GM06990 (cell line): ENCODE measurements at regions not wholly inside any gene's neighbourhood (a gene's known extent, or its start where the extent isn't known, plus 50 kb on each side); places are given as distances from the start of the nearest gene placed in this dataset.
"Not testable (repeated sequence)": the region's sequence is repeated elsewhere in the genome, so short reads cannot be mapped to it uniquely, and the experiment has no call there.

Experiments
- DNase-seq: peaks from one replicate; pipeline ENCODE4 v3.0.0-alpha.2; 2011; ENCODE audit not compliant: insufficient read length; ENCODE audit errors: extremely low read depth
- H3K27me3 ChIP-seq: replicated peaks from 2 replicates; pipeline ENCODE4 v1.6.0; 2011; ENCODE audit warnings: low read length; ENCODE audit not compliant: control insufficient read depth, insufficient read depth
- H3K36me3 ChIP-seq: 2 replicates; pipeline ENCODE4 v1.5.1; 2011; ENCODE audit warnings: low read length; ENCODE audit not compliant: control insufficient read depth, insufficient read depth
- H3K4me3 ChIP-seq: replicated peaks from 2 replicates; pipeline ENCODE4 v1.5.1; 2011; ENCODE audit warnings: low read depth, mild to moderate bottlenecking, control low read depth, low read length
- TF ChIP-seq, protein P1 (sequence below): IDR thresholded peaks from 2 replicates; pipeline ENCODE4 v1.5.1; 2011; ENCODE audit warnings: low read length, control low read depth, mild to moderate bottlenecking, inconsistent platforms; ENCODE audit not compliant: insufficient read depth, poor library complexity, severe bottlenecking

- no peaks in the 10 kb centered on the region for H3K36me3 ChIP-seq
- H3K4me3 ChIP-seq = no peak overlapping the region
- no peak for DNase-seq
- TF ChIP-seq, protein P1, sequence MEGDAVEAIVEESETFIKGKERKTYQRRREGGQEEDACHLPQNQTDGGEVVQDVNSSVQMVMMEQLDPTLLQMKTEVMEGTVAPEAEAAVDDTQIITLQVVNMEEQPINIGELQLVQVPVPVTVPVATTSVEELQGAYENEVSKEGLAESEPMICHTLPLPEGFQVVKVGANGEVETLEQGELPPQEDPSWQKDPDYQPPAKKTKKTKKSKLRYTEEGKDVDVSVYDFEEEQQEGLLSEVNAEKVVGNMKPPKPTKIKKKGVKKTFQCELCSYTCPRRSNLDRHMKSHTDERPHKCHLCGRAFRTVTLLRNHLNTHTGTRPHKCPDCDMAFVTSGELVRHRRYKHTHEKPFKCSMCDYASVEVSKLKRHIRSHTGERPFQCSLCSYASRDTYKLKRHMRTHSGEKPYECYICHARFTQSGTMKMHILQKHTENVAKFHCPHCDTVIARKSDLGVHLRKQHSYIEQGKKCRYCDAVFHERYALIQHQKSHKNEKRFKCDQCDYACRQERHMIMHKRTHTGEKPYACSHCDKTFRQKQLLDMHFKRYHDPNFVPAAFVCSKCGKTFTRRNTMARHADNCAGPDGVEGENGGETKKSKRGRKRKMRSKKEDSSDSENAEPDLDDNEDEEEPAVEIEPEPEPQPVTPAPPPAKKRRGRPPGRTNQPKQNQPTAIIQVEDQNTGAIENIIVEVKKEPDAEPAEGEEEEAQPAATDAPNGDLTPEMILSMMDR = no peak
- no peaks in the 10 kb centered on the region for H3K27me3 ChIP-seq
Measured at GRCh38 chr1:91189096-91189495, 167.3 kb upstream of the ZNF644 start.

- not testable (repeated sequence) for H3K36me3 ChIP-seq, H3K27me3 ChIP-seq, DNase-seq, H3K4me3 ChIP-seq
Measured at GRCh38 chr1:91182807-91183206, 161.0 kb upstream of the ZNF644 start.

DNA sequence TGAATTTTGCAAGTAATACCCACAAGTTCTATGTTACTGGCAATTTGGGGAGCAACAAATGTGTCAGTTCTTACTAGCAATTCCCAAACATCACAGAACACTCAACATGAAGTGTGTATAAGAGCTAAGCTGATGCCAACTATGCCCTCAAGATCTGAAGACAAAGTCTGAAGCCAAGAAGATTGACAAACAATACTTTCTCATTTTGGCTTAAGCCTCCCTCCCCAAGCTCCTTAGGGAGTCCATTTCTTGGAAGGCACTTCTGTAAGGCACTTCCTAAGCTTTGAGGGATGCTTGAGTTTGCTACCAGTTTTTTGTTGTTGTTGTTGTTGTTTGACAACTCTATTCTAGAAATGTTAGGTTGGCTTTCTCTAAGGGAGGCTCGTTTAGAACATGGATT lies 154.4 kb upstream of the ZNF644 start:
- DNase-seq = no peak
- TF ChIP-seq, protein P1 = no peak
- Histone ChIP-seq H3K27me3 (no peaks in the 10 kb centered on the region), H3K4me3 (no peak overlapping the region), H3K36me3 (no peaks in the 10 kb centered on the region)

- H3K4me3 ChIP-seq = no peak overlapping the region
- TF ChIP-seq, protein P1 = no peak
- no peaks in the 10 kb centered on the region for H3K27me3 ChIP-seq
- DNase-seq = no peak
- H3K36me3 ChIP-seq = no peaks in the 10 kb centered on the region
Measured at GRCh38 chr1:91174734-91175133, 152.9 kb upstream of the ZNF644 start.

DNA sequence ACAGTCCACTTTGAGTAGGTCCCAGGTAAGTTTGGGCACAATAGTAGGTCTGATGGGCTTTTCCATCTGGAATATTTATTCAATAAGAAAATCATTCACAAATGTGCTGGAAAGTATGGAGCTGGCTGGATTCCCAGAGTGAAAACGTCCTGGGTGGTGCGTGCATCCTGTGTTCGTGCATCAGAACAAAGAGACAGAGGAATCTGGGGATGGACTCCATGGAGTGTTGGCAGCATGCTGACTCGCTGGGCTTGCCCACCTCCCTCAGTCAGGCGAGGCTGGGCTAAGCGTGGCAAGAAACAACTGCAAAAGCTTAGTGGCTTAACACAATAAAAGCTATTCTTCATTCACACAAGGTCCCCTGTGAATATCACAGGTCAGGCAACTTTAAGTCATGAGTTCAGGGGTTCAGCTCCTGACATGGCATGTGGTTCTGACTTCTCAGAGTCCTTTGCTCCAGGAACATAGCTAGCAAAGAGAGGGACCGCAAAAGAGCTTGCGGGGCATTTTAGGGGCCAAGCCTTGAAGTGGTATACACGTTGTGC lies 151.6 kb upstream of the ZNF644 start:
- no peak for DNase-seq
- TF ChIP-seq, protein P1 = no peak
- Histone ChIP-seq H3K27me3 (no peaks in the 10 kb centered on the region), H3K4me3 (no peak overlapping the region), H3K36me3 (no peaks in the 10 kb centered on the region)

- Histone ChIP-seq H3K36me3 (no peaks in the 10 kb centered on the region), H3K4me3 (no peak overlapping the region), H3K27me3 (no peaks in the 10 kb centered on the region)
- no peak for DNase-seq
- TF ChIP-seq, protein P1 = no peak
Measured at GRCh38 chr1:91172541-91172940, 150.7 kb upstream of the ZNF644 start.
